Mesendoderm (in vitro differentiated cells): ENCODE measurements at regions not wholly inside any gene's neighbourhood (a gene's known extent, or its start where the extent isn't known, plus 50 kb on each side); places are given as distances from the start of the nearest gene placed in this dataset.
"Not testable (repeated sequence)": the region's sequence is repeated elsewhere in the genome, so short reads cannot be mapped to it uniquely, and the experiment has no call there.

Source experiments
- DNase-seq: peaks from one replicate; pipeline ENCODE4 v3.0.0; 2013
- H2AK5ac ChIP-seq: 2 replicates; pipeline ENCODE4 v1.6.1; 2013; ENCODE audit warnings: low read length, inconsistent platforms
- H2BK120ac ChIP-seq: 2 replicates; pipeline ENCODE4 v1.6.1; 2013; ENCODE audit warnings: low read depth, mild to moderate bottlenecking, low read length, moderate library complexity, mixed read lengths
- H2BK15ac ChIP-seq: replicated peaks from 2 replicates; pipeline ENCODE4 v1.6.1; 2013; ENCODE audit warnings: low read depth, mild to moderate bottlenecking, moderate library complexity
- H2BK5ac ChIP-seq: 2 replicates; pipeline ENCODE4 v1.6.1; 2013; ENCODE audit warnings: low read length, inconsistent platforms
- H3K18ac ChIP-seq: 2 replicates; pipeline ENCODE4 v1.6.1; 2013; ENCODE audit warnings: mild to moderate bottlenecking, low read length, mixed read lengths
- H3K23ac ChIP-seq: one replicate; pipeline ENCODE4 v1.6.1; 2013; ENCODE audit warnings: low read length
- H3K27ac ChIP-seq: 2 replicates; pipeline ENCODE4 v1.5.1; 2013; ENCODE audit warnings: low read depth, mild to moderate bottlenecking, inconsistent platforms, low read length, moderate library complexity
- H3K27me3 ChIP-seq: 2 replicates; pipeline ENCODE4 v1.6.1; 2013; ENCODE audit warnings: low read length, control low read depth, mild to moderate bottlenecking, inconsistent platforms; ENCODE audit not compliant: insufficient read depth, poor library complexity
- H3K36me3 ChIP-seq: 2 replicates; pipeline ENCODE4 v1.6.1; 2013; ENCODE audit warnings: low read length, inconsistent platforms; ENCODE audit not compliant: control insufficient read depth, insufficient read depth
- H3K4ac ChIP-seq: one replicate; pipeline ENCODE4 v1.6.1; 2013; ENCODE audit warnings: low read depth, mild to moderate bottlenecking, low read length, moderate library complexity
- H3K4me1 ChIP-seq: 2 replicates; pipeline ENCODE4 v1.6.1; 2013; ENCODE audit warnings: low read depth, low read length, inconsistent platforms; ENCODE audit not compliant: control insufficient read depth
- H3K4me2 ChIP-seq: 2 replicates; pipeline ENCODE4 v1.6.1; 2013; ENCODE audit warnings: low read length
- H3K4me3 ChIP-seq: 2 replicates; pipeline ENCODE4 v1.5.1; 2013; ENCODE audit warnings: mild to moderate bottlenecking, low read length
- H3K56ac ChIP-seq: one replicate; pipeline ENCODE4 v1.6.1; 2013; ENCODE audit warnings: low read length
- H3K79me1 ChIP-seq: 2 replicates; pipeline ENCODE4 v1.6.1; 2013; ENCODE audit warnings: low read length, inconsistent platforms
- H3K79me2 ChIP-seq: 2 replicates; pipeline ENCODE4 v1.6.1; 2013; ENCODE audit warnings: mild to moderate bottlenecking, low read length; ENCODE audit not compliant: control insufficient read depth, insufficient read depth
- H3K9ac ChIP-seq: 2 replicates; pipeline ENCODE4 v1.6.1; 2013; ENCODE audit warnings: low read length, inconsistent platforms
- H4K5ac ChIP-seq: one replicate; pipeline ENCODE4 v1.6.1; 2013; ENCODE audit warnings: low read length
- H4K8ac ChIP-seq: one replicate; pipeline ENCODE4 v1.6.1; 2013; ENCODE audit warnings: low read depth, mild to moderate bottlenecking, control low read depth, low read length, moderate library complexity
- WGBS: extraction: QIAGEN DNeasy Blood & Tissue Kit; methylation state at CpG from one replicate; pipeline ENCODE4 v1.1.7; 2013; ENCODE audit warnings: low lambda C conversion rate, missing lambda C conversion rate; ENCODE audit not compliant: insufficient coverage; ENCODE audit errors: extremely low coverage; 5-methylcytosine and 5-hydroxymethylcytosine counted together

DNA sequence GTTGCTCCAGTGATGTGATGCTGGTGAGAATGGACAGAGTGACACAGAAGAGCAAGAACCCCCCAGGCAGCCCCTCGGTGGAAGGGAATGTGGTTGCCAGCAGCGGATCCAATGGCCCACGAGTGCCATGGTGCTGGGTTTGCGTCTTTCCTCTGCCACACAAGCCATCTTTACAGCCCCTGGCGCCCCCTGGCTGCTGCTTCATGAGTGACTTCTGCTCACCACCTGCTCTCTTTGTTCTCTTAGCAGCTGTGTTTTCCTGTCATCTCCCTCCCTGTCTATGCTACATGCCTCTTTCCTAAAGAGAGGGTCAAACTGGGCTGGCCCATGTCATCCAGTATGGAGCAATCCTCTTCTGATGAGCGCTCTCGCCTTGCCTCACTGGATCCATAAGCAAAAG is 300.0 kb upstream of the SMIM21 start:
- no CpG with 5 or more reads among the region's 7 CpGs for WGBS
- no peaks in the 10 kb centered on the region for H3K79me1 ChIP-seq
- no peak overlapping the region for H3K23ac ChIP-seq
- no peak overlapping the region for H4K5ac ChIP-seq
- H3K4me1 ChIP-seq = no peaks in the 10 kb centered on the region
- H2BK120ac ChIP-seq = no peak overlapping the region
- H3K4me2 ChIP-seq = no peak overlapping the region
- no peaks in the 10 kb centered on the region for H3K79me2 ChIP-seq
- no peak overlapping the region for H3K4me3 ChIP-seq
- H2AK5ac ChIP-seq = no peak overlapping the region
- H3K36me3 ChIP-seq = no peaks in the 10 kb centered on the region
- no peaks in the 10 kb centered on the region for H3K27me3 ChIP-seq
- H2BK5ac ChIP-seq = no peak overlapping the region
- no peak overlapping the region for H3K18ac ChIP-seq
- H3K9ac ChIP-seq = no peak overlapping the region
- no peak overlapping the region for H2BK15ac ChIP-seq
- peak; percentile 68 for DNase-seq
- H3K4ac ChIP-seq = no peak overlapping the region
- H3K27ac ChIP-seq = no peak overlapping the region
- no peak overlapping the region for H4K8ac ChIP-seq
- H3K56ac ChIP-seq = no peak overlapping the region

DNA sequence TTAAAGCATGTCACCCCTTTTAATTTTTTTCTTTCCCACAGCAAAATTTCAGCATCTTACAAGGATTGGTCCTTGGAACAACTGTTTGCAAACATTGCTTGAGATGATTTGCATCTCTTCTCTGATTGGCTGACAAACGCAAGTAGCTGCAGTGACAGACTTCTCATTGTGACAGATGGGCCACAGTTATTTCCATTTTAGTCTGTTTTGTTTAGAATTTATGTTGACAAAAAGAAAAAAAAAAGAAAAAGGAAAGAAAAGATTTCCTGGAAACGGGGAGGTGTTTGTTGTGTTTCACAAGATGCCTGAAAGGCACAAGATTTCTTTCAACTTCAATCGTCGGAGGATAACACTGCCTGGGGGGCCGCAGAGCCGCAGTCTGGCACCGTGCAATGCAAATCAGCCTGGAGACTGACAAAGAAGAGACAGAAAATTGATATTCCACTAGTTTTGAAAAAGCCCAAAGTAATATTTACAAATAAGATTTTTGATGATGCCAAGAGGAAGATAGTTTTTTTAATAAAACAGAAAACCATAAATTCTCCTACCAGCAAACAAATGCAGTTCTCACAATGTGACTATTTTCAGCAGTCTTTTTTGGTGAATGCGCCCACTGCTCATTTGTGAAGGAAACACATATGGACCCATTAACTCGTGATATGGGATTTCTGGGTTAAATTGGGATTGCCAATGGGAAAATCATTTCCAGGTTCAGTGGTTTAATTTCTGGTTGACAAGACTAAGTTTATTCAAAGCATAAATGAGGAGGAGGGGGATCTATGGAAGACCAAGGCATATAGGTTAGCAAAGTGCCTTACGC is 296.2 kb upstream of the SMIM21 start:
- no peak overlapping the region for H3K4ac ChIP-seq
- no peak overlapping the region for H3K18ac ChIP-seq
- no CpG with 5 or more reads among the region's 10 CpGs for WGBS
- no peak overlapping the region for H4K8ac ChIP-seq
- H3K79me1 ChIP-seq = no peaks in the 10 kb centered on the region
- H3K4me1 ChIP-seq = no peaks in the 10 kb centered on the region
- no peak overlapping the region for H3K9ac ChIP-seq
- no peak overlapping the region for H2BK5ac ChIP-seq
- no peaks in the 10 kb centered on the region for H3K36me3 ChIP-seq
- no peak overlapping the region for H4K5ac ChIP-seq
- H3K4me2 ChIP-seq = no peak overlapping the region
- H2BK15ac ChIP-seq = no peak overlapping the region
- H3K4me3 ChIP-seq = no peak overlapping the region
- no peaks in the 10 kb centered on the region for H3K27me3 ChIP-seq
- no peak overlapping the region for H2BK120ac ChIP-seq
- no peak overlapping the region for H3K23ac ChIP-seq
- H2AK5ac ChIP-seq = no peak overlapping the region
- no peak overlapping the region for H3K56ac ChIP-seq
- no peaks in the 10 kb centered on the region for H3K79me2 ChIP-seq
- no peak for DNase-seq
- H3K27ac ChIP-seq = no peak overlapping the region

DNA sequence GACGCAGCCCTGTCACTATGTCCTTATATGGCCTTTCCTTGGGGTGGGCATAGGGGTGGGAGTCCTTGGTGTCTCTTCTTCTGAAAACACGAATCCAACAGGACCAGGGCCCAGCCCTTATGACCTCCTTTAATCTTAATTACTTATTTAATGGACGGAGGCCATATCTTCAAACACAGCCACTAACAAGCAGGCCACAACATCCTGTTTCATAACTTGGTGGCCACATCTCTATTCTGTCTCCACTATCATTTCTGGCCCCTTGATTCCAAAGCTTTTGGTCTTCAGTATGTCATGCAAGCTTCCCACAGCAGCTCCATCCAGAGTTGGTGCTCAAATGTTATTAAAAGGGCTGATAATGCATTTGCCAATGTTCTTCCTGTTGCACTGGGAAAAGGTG is 287.3 kb upstream of the SMIM21 start:
- Histone ChIP-seq H2BK120ac (no peak overlapping the region), H3K79me1 (no peaks in the 10 kb centered on the region), H3K23ac (no peak overlapping the region), H3K4ac (peak overlapping the region; percentile 4), H4K8ac (no peak overlapping the region), H3K4me2 (no peak overlapping the region), H2AK5ac (no peak overlapping the region), H2BK15ac (no peak overlapping the region), H3K27me3 (no peaks in the 10 kb centered on the region), H2BK5ac (no peak overlapping the region), H3K56ac (no peak overlapping the region), H3K18ac (no peak overlapping the region), H3K27ac (no peak overlapping the region), H3K36me3 (no peaks in the 10 kb centered on the region), H3K9ac (no peak overlapping the region), H3K4me1 (no peaks in the 10 kb centered on the region), H3K79me2 (no peaks in the 10 kb centered on the region), H3K4me3 (no peak overlapping the region), H4K5ac (no peak overlapping the region)
- no CpG with 5 or more reads among the region's 3 CpGs for WGBS
- DNase-seq = no peak

DNA sequence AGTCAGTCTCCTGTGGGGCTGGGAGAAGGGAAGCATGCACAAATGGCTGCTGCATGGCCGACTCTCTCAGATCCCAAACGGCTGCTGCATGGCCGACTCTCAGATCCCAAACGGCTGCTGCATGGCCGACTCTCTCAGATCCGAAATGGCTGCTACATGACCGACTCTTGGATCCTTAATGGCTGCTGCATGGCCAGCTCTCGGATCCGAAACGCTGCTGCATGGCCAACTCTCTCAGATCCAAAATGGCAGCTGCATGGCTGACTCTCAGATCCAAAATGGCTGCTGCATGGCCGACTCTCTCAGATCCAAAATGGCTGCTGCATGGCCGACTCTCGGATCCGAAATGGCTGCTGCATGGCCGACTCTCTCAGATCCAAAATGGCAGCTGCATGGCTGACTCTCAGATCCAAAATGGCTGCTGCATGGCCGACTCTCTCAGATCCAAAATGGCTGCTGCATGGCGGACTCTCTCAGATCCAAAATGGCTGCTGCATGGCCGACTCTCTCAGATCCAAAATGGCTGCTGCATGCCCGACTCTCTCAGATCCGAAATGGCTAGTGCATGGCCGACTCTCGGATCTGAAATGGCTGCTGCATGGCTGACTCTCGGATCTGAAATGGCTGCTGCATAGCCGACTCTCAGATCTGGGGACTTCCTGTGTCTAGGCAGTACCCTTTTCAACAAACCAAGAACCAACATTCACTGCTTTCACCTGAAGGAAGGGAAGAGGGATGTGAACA is 284.8 kb upstream of the SMIM21 start:
- WGBS = no CpG with 5 or more reads among the region's 24 CpGs
- H3K23ac ChIP-seq = not testable (repeated sequence)

DNA sequence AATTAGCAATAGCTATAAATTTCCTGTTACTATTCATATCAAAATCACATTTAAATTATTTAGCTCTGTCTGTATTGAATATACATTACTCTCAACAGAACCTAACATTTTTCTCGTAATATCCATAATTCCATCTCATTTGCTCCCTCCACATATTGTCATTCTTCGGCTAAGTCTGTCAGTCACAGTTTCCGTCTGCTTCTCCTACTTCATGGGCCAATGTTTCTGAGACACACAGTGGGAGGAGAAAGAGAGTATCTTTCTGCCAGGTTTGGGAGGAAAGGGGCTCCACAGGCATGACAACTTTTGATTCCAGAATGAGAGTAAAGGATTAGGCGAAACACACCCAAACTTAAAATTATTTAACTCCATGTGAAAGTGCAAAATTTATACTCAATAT is 273.1 kb upstream of the SMIM21 start:
- Histone ChIP-seq H3K79me1 (no peaks in the 10 kb centered on the region), H3K79me2 (no peaks in the 10 kb centered on the region), H3K4me1 (no peaks in the 10 kb centered on the region), H3K9ac (no peak overlapping the region), H3K18ac (no peak overlapping the region), H4K5ac (no peak overlapping the region), H3K23ac (no peak overlapping the region), H3K4me3 (no peak overlapping the region), H3K27me3 (no peaks in the 10 kb centered on the region), H3K4me2 (no peak overlapping the region), H3K4ac (no peak overlapping the region), H3K36me3 (no peaks in the 10 kb centered on the region), H2BK15ac (no peak overlapping the region), H3K56ac (no peak overlapping the region), H4K8ac (no peak overlapping the region), H2BK5ac (no peak overlapping the region), H2AK5ac (no peak overlapping the region), H3K27ac (no peak overlapping the region), H2BK120ac (no peak overlapping the region)
- no peak for DNase-seq
- WGBS = 100% methylated on average over 2 of the region's 4 CpGs

More for the DNA sequence above, 284.8 kb upstream of the SMIM21 start:
- not testable (repeated sequence) for H3K4me3 ChIP-seq, H3K9ac ChIP-seq, H3K27ac ChIP-seq, H3K27me3 ChIP-seq, H4K8ac ChIP-seq, DNase-seq, H3K79me2 ChIP-seq, H3K79me1 ChIP-seq, H3K4ac ChIP-seq, H2BK5ac ChIP-seq, H3K4me2 ChIP-seq, H3K56ac ChIP-seq, H3K36me3 ChIP-seq, H3K18ac ChIP-seq, H2BK120ac ChIP-seq, H3K4me1 ChIP-seq, H4K5ac ChIP-seq, H2AK5ac ChIP-seq, H2BK15ac ChIP-seq
